GM20000 (cell line): ENCODE measurements at regions not wholly inside any gene's neighbourhood (a gene's known extent, or its start where the extent isn't known, plus 50 kb on each side); places are given as distances from the start of the nearest gene placed in this dataset.

Experiments used
- DNase-seq: peaks from one replicate; pipeline ENCODE4 v3.0.0; 2012; ENCODE audit warnings: low spot score
- TF ChIP-seq, protein P1 (sequence below): IDR thresholded peaks from 2 replicates; pipeline ENCODE4 v1.5.1; 2012; ENCODE audit warnings: mild to moderate bottlenecking, control low read depth; ENCODE audit errors: extremely low read depth, missing control alignments

DNA sequence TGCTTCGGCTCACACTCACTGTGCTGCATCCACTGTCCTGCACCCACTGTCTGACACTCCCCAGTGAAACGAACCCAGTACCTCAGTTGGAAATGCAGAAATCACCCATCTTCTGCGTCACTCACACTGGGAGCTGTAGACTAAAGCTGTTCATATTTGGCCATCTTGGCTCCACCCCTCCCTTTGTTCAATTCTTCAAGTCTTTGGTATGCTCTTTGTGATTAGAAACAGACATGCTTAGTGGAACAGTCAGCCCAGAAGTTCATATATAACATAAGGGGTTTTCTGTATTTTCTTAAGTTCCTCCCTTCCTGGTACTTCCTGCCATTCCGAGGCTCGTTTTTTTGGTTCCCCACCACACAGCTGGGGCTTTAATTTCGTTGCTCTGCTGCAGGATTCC, 398.5 kb upstream of the DYNLRB2 start:
- TF ChIP-seq, protein P1, sequence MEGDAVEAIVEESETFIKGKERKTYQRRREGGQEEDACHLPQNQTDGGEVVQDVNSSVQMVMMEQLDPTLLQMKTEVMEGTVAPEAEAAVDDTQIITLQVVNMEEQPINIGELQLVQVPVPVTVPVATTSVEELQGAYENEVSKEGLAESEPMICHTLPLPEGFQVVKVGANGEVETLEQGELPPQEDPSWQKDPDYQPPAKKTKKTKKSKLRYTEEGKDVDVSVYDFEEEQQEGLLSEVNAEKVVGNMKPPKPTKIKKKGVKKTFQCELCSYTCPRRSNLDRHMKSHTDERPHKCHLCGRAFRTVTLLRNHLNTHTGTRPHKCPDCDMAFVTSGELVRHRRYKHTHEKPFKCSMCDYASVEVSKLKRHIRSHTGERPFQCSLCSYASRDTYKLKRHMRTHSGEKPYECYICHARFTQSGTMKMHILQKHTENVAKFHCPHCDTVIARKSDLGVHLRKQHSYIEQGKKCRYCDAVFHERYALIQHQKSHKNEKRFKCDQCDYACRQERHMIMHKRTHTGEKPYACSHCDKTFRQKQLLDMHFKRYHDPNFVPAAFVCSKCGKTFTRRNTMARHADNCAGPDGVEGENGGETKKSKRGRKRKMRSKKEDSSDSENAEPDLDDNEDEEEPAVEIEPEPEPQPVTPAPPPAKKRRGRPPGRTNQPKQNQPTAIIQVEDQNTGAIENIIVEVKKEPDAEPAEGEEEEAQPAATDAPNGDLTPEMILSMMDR, result no peak
- DNase-seq, result no peak

DNA sequence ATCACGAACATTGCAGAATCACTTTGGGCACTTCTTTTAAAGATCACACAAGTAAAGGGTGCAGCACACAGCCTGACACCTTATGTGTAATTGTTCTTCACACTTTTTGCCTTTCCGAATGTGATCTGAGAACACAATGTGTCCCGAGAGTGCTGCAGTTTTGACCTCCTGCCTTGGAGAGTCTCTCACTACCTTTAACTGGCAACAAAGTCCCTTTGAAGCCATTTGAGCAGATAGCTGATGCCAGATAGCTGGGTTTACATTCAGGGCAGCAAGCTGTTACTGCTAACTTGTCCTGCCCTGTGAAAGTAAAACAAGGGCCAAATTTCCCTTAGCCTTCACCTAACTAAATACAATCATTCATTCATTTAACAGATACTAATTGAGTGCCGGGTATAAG, 411.0 kb upstream of the DYNLRB2 start:
- no peak for DNase-seq
- TF ChIP-seq, protein P1, result no peak

DNA sequence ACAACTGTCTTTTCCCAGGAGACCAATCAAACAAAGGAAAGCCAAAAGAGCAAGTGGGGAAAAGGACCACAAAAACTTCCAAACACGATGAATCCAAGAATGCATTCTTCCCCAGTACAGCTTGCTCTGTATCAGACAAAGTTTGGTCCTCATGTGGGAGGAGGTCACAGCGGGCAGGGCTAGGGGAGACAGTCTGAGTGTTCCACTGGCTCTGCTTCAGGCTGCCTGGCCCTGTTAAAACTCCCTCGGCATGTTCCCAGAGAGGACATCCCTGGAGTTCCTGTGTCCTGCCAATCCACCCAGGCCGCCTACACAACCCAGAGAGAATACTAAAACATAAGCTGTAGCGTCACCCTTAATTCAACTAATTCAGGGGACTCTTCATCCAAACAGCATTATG, 415.1 kb upstream of the DYNLRB2 start:
- DNase-seq, result no peak
- TF ChIP-seq, protein P1, result no peak

DNA sequence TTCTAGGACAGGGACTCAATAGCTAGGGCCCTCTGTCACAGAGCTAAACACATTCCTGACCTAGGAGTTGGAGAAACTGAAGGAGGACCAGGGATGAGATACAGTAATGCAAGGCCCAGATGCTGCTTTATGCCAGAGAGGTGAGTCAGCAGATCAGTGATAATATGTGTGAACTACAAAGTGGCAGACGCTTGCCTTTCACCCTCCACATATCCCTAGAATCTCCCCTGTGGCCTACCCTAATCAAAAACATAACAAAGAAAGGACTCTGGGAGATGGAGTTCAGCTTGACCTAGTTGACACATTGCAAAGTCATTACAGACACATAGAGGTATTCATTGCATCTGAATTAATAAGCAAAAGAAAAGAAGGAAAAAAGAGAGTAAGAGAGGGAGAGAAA, 417.6 kb upstream of the DYNLRB2 start:
- TF ChIP-seq, protein P1, result no peak
- no peak for DNase-seq

DNA sequence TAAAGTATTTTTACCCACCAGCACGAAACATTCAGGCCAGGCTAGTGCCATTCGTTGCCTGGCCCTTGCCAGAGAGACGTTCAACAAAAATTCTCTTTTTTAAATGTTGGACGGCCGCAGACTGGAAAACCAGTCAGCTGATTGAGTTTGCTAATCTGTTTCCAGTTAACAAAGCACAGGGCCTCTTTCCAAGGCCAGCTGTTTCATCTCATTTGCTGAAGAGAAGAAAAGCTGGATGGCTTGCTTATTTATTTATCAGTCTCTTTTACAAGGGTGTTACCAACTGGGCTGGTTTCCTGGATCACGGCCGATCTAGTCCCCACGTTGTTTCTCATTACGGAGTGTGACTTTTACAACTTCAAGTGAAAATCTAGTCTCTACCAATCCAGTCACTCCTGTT, 418.7 kb upstream of the DYNLRB2 start:
- DNase-seq, result no peak
- TF ChIP-seq, protein P1, result no peak

DNA sequence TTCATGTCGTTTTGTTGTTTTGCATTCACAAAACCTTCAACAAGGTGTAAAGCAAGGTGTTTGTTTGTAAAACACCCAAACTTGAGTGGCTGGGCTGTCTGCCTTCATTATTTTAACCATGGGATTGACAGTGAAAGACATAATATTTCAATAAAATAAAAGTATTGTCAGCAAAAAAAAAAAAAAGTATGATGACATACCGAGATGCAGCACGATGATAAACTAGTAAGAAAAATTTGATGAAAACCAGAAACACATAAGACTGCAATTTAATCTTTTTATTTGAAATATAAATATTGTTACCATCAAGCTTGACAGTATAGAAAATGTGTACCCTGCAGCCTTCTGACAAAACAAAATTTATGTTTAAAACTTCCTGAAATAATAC, 419.3 kb upstream of the DYNLRB2 start:
- TF ChIP-seq, protein P1, result no peak
- DNase-seq, result no peak

DNA sequence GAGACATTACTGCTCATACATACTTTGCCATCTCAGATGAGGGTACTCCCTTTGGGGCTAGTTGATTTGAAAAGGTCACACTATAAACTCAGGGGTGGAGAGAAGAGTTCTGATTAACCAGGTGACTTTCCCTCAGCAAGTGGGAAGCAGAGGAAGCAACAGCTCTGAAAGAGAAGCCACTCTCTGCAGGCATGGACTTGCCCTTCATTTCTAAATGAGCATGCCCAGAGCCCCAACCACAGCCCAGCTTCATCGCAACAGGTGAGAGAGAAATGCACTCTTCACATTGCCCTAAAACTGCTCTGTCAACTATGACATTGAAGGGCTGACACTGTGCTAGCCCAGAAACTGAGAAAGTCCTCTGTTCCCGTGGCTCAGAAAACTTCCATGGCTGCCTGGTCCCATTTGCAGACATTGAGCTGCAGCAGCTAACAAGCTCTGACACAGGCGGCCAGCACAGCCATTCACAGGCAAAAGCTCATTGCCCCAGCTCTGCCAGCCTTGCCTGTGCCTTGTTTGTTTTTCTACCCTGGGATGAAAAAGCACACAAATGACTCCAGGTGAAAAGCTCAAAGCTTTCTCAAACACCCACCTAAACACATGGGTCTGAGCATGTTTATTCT, 419.8 kb upstream of the DYNLRB2 start:
- DNase-seq, result no peak
- TF ChIP-seq, protein P1, result no peak
